Naive thymus-derived CD8-positive, alpha-beta T cell (primary cell): ENCODE measurements at regions not wholly inside any gene's neighbourhood (a gene's known extent, or its start where the extent isn't known, plus 50 kb on each side); places are given as distances from the start of the nearest gene placed in this dataset.

Experiments
- ATAC-seq, 2 donors: fragments of 150-1000 bp; cut with Tn5 transposase in 1 of 2; sonication (Bioruptor Pico), chemical (Tn5 transposase) in 1 of 2; 1 replicate in 1 of 2; 2 replicates in 1 of 2; pipeline ENCODE4 v1.10.0; 2021; ENCODE audit warnings: mild to moderate bottlenecking in 2 of 2, moderate library complexity in 2 of 2
- POLR2A ChIA-PET: fragments of 350-600 bp; sonication (Branson Sonifier 250); formaldehyde crosslinking; loops from one replicate; lab custom pipeline; 2021; ENCODE audit warnings: antibody characterized with exemption; lab: Charles Lee
- DNase-seq, 10 donors: peaks; one replicate each; pipeline versions ENCODE4 v3.0.0 to v3.0.0-alpha.2; 2020 to 2022
- H3K27ac Mint-ChIP-seq, 10 donors: one replicate each; pipeline ENCODE4 v1.8.0; 2020 to 2022; ENCODE audit warnings: mild to moderate bottlenecking in 10 of 10, mixed read lengths in 10 of 10, moderate library complexity in 4 of 10, inconsistent platforms in 1 of 10
- H3K27me3 Mint-ChIP-seq, 5 donors: one replicate each; pipeline ENCODE4 v1.8.0; 2021 to 2022; ENCODE audit warnings: mixed read lengths in 5 of 5
- H3K36me3 Mint-ChIP-seq, 3 donors: one replicate each; pipeline ENCODE4 v1.8.0; 2020 to 2022; ENCODE audit warnings: mixed read lengths in 3 of 3, mild to moderate bottlenecking in 2 of 3, inconsistent platforms in 1 of 3
- H3K4me1 Mint-ChIP-seq, 4 donors: one replicate each; pipeline ENCODE4 v1.8.0; 2021 to 2022; ENCODE audit warnings: mixed read lengths in 4 of 4
- H3K4me3 Mint-ChIP-seq, 10 donors: one replicate each; pipeline ENCODE4 v1.8.0; 2020 to 2022; ENCODE audit warnings: mild to moderate bottlenecking in 10 of 10, mixed read lengths in 10 of 10, moderate library complexity in 6 of 10, inconsistent platforms in 1 of 10
- H3K9me3 Mint-ChIP-seq, 9 donors: one replicate each; pipeline ENCODE4 v1.8.0; 2020 to 2022; ENCODE audit warnings: mixed read lengths in 9 of 9, mild to moderate bottlenecking in 3 of 9, inconsistent platforms in 1 of 9, moderate library complexity in 1 of 9

- POLR2A ChIA-PET = no interaction called here
- no peaks in the 10 kb centered on the region for H3K36me3 Mint-ChIP-seq
- no peak overlapping the region for H3K4me3 Mint-ChIP-seq
- H3K9me3 Mint-ChIP-seq = peaks cover 0 to 4% (median 0%) of the 10 kb centered on the region in 9 donors
- ATAC-seq = no peak
- H3K27ac Mint-ChIP-seq = no peak overlapping the region
- DNase-seq = no peak
- peaks cover 0 to 10% (median 3%) of the 10 kb centered on the region in 5 donors for H3K27me3 Mint-ChIP-seq
- H3K4me1 Mint-ChIP-seq = no peaks in the 10 kb centered on the region
These were observed 359.1 kb upstream of the IL12A start for GRCh38 chr3:159629329-159630084.

GRCh38 chr3:159631226-159631625, 357.4 kb upstream of the IL12A start:
- peaks cover 0 to 10% (median 0%) of the 10 kb centered on the region in 5 donors for H3K27me3 Mint-ChIP-seq
- H3K4me1 Mint-ChIP-seq = no peaks in the 10 kb centered on the region
- H3K4me3 Mint-ChIP-seq = no peak overlapping the region
- POLR2A ChIA-PET = no interaction called here
- H3K27ac Mint-ChIP-seq = no peak overlapping the region
- no peak for ATAC-seq
- DNase-seq = no peak
- H3K36me3 Mint-ChIP-seq = no peaks in the 10 kb centered on the region
- peaks cover 0 to 4% (median 0%) of the 10 kb centered on the region in 9 donors for H3K9me3 Mint-ChIP-seq

- no peak overlapping the region for H3K4me3 Mint-ChIP-seq
These were observed 356.5 kb upstream of the IL12A start for GRCh38 chr3:159632128-159632527.

GRCh38 chr3:159632851-159633250, 355.8 kb upstream of the IL12A start:
- POLR2A ChIA-PET = no interaction called here
- no peaks in the 10 kb centered on the region for H3K4me1 Mint-ChIP-seq
- H3K9me3 Mint-ChIP-seq = peaks cover 0 to 4% (median 0%) of the 10 kb centered on the region in 9 donors
- H3K27ac Mint-ChIP-seq = no peak overlapping the region
- H3K36me3 Mint-ChIP-seq = no peaks in the 10 kb centered on the region
- H3K27me3 Mint-ChIP-seq = peaks cover 0 to 4% (median 0%) of the 10 kb centered on the region in 5 donors
- DNase-seq (no peak), ATAC-seq (no peak)
- H3K4me3 Mint-ChIP-seq = no peak overlapping the region

More at GRCh38 chr3:159632128-159632527, 356.5 kb upstream of the IL12A start:
- Mint-ChIP-seq H3K9me3 (peaks cover 0 to 4% (median 0%) of the 10 kb centered on the region in 9 donors), H3K27me3 (peaks cover 0 to 10% (median 0%) of the 10 kb centered on the region in 5 donors), H3K4me1 (no peaks in the 10 kb centered on the region), H3K27ac (no peak overlapping the region), H3K36me3 (no peaks in the 10 kb centered on the region)
- ATAC-seq (no peak), DNase-seq (no peak)
- POLR2A ChIA-PET = no interaction called here

- Mint-ChIP-seq H3K4me1 (no peaks in the 10 kb centered on the region), H3K27me3 (no peaks in the 10 kb centered on the region), H3K27ac (no peak overlapping the region), H3K4me3 (no peak overlapping the region), H3K9me3 (peaks cover 0 to 5% (median 0%) of the 10 kb centered on the region in 9 donors), H3K36me3 (no peaks in the 10 kb centered on the region)
- ATAC-seq (no peak), DNase-seq (no peak)
- POLR2A ChIA-PET = no interaction called here
These were observed 354.2 kb upstream of the IL12A start for GRCh38 chr3:159634483-159634882.

GRCh38 chr3:159635047-159635641, 353.5 kb upstream of the IL12A start:
- peaks cover 0 to under 1% (median 0%) of the 10 kb centered on the region in 5 donors for H3K27me3 Mint-ChIP-seq
- no peak overlapping the region for H3K27ac Mint-ChIP-seq
- no peaks in the 10 kb centered on the region for H3K4me1 Mint-ChIP-seq
- POLR2A ChIA-PET = no interaction called here
- no peaks in the 10 kb centered on the region for H3K36me3 Mint-ChIP-seq
- no peak for DNase-seq
- ATAC-seq = no peak
- H3K9me3 Mint-ChIP-seq = peaks cover 0 to 5% (median 0%) of the 10 kb centered on the region in 9 donors
- H3K4me3 Mint-ChIP-seq = no peak overlapping the region

GRCh38 chr3:159637883-159638542, 350.6 kb upstream of the IL12A start:
- DNase-seq (no peak), ATAC-seq (no peak)
- POLR2A ChIA-PET = no interaction called here
- Mint-ChIP-seq H3K27me3 (peaks cover 0 to 7% (median 2%) of the 10 kb centered on the region in 5 donors), H3K9me3 (peaks cover 0 to 5% (median 0%) of the 10 kb centered on the region in 9 donors), H3K36me3 (no peaks in the 10 kb centered on the region), H3K27ac (no peak overlapping the region), H3K4me1 (no peaks in the 10 kb centered on the region), H3K4me3 (no peak overlapping the region)

GRCh38 chr3:159640225-159640624, 348.4 kb upstream of the IL12A start:
- POLR2A ChIA-PET = no interaction called here
- no peaks in the 10 kb centered on the region for H3K36me3 Mint-ChIP-seq
- no peaks in the 10 kb centered on the region for H3K4me1 Mint-ChIP-seq
- no peak overlapping the region for H3K27ac Mint-ChIP-seq
- H3K4me3 Mint-ChIP-seq = no peak overlapping the region
- ATAC-seq (no peak), DNase-seq (no peak)
- peaks cover 0 to 9% (median 2%) of the 10 kb centered on the region in 5 donors for H3K27me3 Mint-ChIP-seq
- peaks cover 0 to 5% (median 0%) of the 10 kb centered on the region in 9 donors for H3K9me3 Mint-ChIP-seq

GRCh38 chr3:159643406-159643805, 345.2 kb upstream of the IL12A start:
- DNase-seq (no peak), ATAC-seq (no peak)
- POLR2A ChIA-PET = no interaction called here
- Mint-ChIP-seq H3K36me3 (no peaks in the 10 kb centered on the region), H3K4me3 (no peak overlapping the region), H3K9me3 (peaks cover 0 to 11% (median 1%) of the 10 kb centered on the region in 9 donors), H3K4me1 (no peaks in the 10 kb centered on the region), H3K27ac (no peak overlapping the region), H3K27me3 (peaks cover 0 to 15% (median 2%) of the 10 kb centered on the region in 5 donors)

- peaks cover 0 to 15% (median 2%) of the 10 kb centered on the region in 5 donors for H3K27me3 Mint-ChIP-seq
- H3K4me3 Mint-ChIP-seq = no peak overlapping the region
- H3K4me1 Mint-ChIP-seq = no peaks in the 10 kb centered on the region
- H3K27ac Mint-ChIP-seq = no peak overlapping the region
- no peaks in the 10 kb centered on the region for H3K36me3 Mint-ChIP-seq
- no peak for DNase-seq
- peaks cover 0 to 11% (median 1%) of the 10 kb centered on the region in 9 donors for H3K9me3 Mint-ChIP-seq
- ATAC-seq = no peak
- POLR2A ChIA-PET = no interaction called here
These were observed 342.8 kb upstream of the IL12A start for GRCh38 chr3:159645874-159646273.

GRCh38 chr3:159649951-159650350, 338.7 kb upstream of the IL12A start:
- Mint-ChIP-seq H3K27ac (no peak overlapping the region), H3K4me1 (no peaks in the 10 kb centered on the region), H3K9me3 (peaks cover 0 to 11% (median 4%) of the 10 kb centered on the region in 9 donors), H3K4me3 (no peak overlapping the region), H3K36me3 (no peaks in the 10 kb centered on the region), H3K27me3 (peaks cover 0 to 15% (median 1%) of the 10 kb centered on the region in 5 donors)
- DNase-seq (no peak), ATAC-seq (no peak)
- POLR2A ChIA-PET = no interaction called here

- Mint-ChIP-seq H3K9me3 (peaks cover 0 to 11% (median 4%) of the 10 kb centered on the region in 9 donors), H3K4me1 (no peaks in the 10 kb centered on the region), H3K36me3 (no peaks in the 10 kb centered on the region), H3K27ac (no peak overlapping the region), H3K4me3 (no peak overlapping the region), H3K27me3 (peaks cover 0 to 16% (median 1%) of the 10 kb centered on the region in 5 donors)
- ATAC-seq = no peak
- DNase-seq = no peak
- POLR2A ChIA-PET = no interaction called here
These were observed 337.9 kb upstream of the IL12A start for GRCh38 chr3:159650726-159651125.

GRCh38 chr3:159652452-159652851, 336.2 kb upstream of the IL12A start:
- Mint-ChIP-seq H3K36me3 (no peaks in the 10 kb centered on the region), H3K9me3 (peaks cover 0 to 7% (median 0%) of the 10 kb centered on the region in 9 donors), H3K27ac (no peak overlapping the region), H3K4me3 (no peak overlapping the region), H3K27me3 (peaks cover 0 to 10% (median 0%) of the 10 kb centered on the region in 5 donors), H3K4me1 (no peaks in the 10 kb centered on the region)
- DNase-seq = no peak
- ATAC-seq = no peak
- POLR2A ChIA-PET = no interaction called here
